GM23248 (cell line): ENCODE measurements at regions not wholly inside any gene's neighbourhood (a gene's known extent, or its start where the extent isn't known, plus 50 kb on each side); places are given as distances from the start of the nearest gene placed in this dataset.

Experiments
- EZH2 ChIP-seq: fragments of 200-600 bp; sonication (generic); IDR thresholded peaks from 2 replicates; pipeline ENCODE4 v1.6.1; 2018; ENCODE audit warnings: antibody characterized with exemption, mild to moderate bottlenecking; ENCODE audit not compliant: insufficient read depth, poor library complexity, severe bottlenecking
- EZH2phosphoT487 ChIP-seq: fragments of 200-600 bp; sonication (generic); IDR thresholded peaks from 2 replicates; pipeline ENCODE4 v1.6.1; 2018; ENCODE audit warnings: antibody characterized with exemption, moderate library complexity, mild to moderate bottlenecking, low read depth; ENCODE audit not compliant: insufficient read depth

DNA sequence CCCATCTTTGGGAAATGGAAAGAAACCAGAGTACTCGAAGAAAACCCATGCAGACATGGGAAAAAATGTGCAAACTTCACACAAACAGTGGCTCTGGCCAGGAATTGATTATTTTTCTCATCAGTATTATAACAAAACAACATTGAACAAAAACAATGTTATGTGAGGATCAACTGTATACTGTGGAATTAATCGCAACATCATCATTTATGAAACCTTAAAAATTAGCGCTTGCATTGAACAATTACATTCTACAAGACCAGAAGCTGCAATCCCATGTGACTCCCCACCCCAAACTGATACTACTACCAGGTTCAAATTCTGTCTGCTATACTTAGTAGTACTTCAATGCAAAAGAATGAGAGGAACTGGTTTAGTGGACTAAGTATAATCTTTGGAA, 390.7 kb upstream of the PIK3R1 start:
- TF ChIP-seq EZH2 (no peak), EZH2phosphoT487 (no peak)
